ENCODE measurements at regions not wholly inside any gene's neighbourhood (a gene's known extent, or its start where the extent isn't known, plus 50 kb on each side); places are given as distances from the start of the nearest gene placed in this dataset.

GRCh38 chr11:115869780-115870431 lies 365.7 kb upstream of the CADM1 start:
- TF ChIP-seq CTCF (IDR thresholded peaks at IDR 0.05) (peak in 1 of 4 experiments; percentile 18), POLR2AphosphoS5 (IDR thresholded peaks at IDR 0.05) (no peak), POLR2A (IDR thresholded peaks at IDR 0.05) (no peak), EP300 (IDR thresholded peaks at IDR 0.05) (no peak)

Measured in gastroesophageal sphincter (tissue), 3 donors.